Nucleus accumbens (tissue), 56 donors: ENCODE measurements at regions not wholly inside any gene's neighbourhood (a gene's known extent, or its start where the extent isn't known, plus 50 kb on each side); places are given as distances from the start of the nearest gene placed in this dataset.

Source experiments
- DNase-seq, 56 donors: peaks; one replicate each; lab custom pipeline; 2025; lab: John Stamatoyannopoulos, UW

DNA sequence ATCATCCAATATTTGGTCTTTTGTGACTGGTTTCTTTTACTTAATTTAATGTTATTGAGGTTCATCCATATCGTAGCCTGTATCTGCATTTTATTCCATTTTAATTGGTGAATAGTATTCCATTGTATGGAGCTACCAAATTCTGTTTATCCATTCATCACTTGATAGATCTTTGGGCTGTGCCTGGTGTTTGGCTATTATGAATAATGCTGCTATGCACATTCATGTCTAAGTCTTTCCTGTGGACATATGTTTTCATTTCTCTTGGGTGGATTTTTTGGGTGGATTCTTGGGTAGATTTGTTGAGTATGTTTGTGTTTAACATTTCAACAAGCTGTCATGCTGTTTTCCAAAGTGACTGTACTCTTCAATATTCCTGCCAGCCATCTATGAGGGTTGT, 52.5 kb upstream of the NEDD4L start:
- DNase-seq: no peak

DNA sequence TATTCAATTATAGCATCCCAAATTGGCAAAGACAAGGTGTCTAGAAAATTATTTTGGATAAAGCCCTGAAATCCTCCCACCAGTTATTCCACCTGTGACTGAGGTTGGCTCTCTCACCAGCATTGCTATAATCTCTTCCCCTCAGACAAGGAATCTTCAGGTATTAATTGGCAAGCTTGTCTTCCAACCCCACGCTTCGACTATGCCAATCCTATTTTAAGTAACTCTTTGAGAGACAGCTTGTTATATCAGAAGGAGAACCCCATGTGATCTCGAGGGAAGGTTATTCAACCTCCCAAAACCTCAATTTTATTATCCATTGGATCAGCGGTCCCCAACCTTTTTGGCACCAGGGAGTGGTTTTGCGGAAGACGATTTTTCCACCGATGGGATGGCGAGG, 54.5 kb upstream of the NEDD4L start:
- DNase-seq: no peak

DNA sequence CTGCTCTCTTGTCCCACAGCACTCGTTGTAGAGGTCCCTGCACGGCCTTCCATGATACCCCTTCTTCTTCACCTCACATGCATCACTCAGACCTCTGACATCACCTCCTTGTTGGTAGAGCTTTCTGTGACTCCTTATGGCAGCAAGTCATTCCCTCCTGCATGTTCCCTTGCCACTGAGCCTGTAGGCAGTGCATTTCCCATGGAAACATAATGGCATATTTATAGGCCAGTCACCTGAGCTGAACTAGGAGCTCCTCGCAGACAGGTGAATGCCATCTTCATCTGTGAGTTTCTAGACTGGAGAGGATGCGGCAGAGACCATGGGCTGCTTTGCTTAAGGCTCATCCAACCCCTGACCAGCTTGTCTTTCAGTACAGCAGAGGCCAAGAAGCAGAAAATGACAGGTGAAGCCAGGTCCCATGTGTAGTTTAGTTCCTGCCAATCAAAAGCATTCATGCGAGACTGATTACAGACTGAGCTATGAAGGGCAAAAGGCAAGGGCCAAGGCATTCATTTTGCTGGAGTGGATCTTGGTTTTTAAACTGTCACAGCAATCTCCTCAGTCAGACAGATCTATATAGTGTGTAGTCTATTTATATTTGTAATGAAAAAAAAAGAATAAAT, 59.4 kb upstream of the NEDD4L start:
- peak in 1 of 56 donors; percentile 6 for DNase-seq

DNA sequence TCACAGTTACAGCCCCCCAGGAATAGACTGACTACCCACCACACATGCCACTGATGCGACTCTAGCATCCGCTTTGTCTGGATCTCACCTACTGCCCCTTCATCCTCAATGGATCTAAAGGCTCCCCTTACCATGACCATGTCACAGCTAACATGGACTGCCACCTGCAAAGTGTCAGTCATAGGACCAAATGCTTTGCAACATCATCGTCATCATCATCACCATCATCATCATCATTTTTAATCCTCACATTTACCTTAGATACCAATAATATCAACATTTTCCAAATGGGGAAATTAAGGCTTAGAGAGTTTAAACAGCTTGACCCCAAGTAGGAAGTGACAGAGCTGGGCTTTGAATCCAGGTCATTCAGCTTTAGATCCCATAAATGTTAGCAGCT, 60.1 kb upstream of the NEDD4L start:
- no peak for DNase-seq

DNA sequence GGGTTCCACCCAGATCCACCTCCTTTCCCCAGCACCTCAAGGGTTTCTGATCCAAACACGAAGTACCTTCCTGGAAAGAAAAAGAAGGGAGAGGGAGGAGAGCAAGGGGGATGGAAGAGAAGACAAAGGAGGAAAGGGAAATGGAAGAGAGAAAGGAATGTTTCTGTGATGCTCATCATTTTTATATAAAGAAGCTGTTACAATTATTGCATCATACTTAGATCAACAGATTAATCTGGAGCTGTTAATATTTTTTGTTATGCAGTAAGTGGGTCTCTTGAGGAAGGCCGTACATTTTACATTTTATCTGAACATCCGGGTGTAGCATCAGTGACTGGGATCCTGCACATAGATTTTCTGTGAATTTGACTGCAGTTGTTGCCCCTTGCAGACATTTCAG, 60.6 kb upstream of the NEDD4L start:
- DNase-seq: no peak

DNA sequence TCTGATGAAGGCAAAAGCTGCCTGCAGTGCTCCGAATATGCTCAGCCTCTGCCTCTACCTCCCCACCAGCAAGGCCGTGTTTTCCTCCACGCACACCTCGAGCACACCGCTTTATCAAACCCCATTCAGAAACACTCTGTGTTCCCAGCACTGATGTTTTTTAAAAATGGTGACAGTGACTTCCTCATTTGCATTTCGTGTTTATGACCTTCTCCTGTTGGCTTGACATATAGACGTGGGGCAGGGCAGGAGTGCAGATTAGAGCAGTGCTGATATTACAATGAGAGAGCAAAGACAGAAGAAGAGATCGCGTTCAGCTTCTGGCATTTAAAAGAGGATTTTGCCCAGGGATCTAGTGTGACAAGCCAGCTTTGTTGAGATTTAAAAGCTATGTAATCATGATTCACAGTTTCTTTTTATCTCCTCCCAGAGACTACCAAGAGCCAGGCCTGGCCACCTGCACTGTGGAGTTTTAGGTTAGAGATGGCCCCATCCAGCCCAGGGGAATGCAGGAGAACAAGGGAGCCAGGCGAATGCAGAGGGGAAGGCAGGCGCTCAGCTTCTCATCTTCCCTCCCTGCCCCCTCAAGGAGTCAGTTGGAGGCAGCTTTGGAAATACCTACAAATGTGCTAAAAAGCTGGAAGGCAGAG, 61.5 kb upstream of the NEDD4L start:
- no peak for DNase-seq

DNA sequence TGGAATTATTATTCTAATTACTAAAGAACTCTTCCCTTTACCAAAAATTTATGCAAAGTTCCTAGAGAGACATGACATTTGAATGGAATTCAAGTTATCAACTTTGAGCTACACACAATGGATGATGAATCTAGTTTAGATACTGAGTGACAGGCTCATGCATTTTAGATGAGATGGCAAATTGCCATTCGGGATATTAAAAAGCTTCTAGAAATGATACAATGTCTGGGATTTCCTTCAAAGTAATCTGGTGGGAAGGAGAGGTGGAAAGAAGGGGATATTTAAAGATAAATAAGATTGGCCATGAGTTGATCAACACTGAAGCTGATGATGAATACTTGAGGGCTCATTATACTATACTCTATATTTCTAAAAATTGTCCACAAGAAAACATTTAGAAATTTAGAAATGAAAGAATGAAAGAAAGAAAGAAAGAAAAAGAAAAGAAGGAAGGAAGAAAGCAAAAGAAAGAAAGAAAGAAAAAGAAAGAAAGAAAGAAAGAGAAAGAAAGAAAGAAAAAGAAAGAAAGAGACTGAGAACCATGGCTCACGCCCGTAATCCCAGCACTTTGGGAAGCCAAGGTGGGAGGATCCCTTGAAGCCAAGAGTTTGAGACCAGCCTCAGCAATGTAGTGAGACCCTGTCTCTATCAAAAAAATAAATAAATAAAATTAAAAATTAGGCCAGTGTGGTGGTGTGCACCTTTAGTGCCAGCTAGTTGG, 62.6 kb upstream of the NEDD4L start:
- DNase-seq: no peak

DNA sequence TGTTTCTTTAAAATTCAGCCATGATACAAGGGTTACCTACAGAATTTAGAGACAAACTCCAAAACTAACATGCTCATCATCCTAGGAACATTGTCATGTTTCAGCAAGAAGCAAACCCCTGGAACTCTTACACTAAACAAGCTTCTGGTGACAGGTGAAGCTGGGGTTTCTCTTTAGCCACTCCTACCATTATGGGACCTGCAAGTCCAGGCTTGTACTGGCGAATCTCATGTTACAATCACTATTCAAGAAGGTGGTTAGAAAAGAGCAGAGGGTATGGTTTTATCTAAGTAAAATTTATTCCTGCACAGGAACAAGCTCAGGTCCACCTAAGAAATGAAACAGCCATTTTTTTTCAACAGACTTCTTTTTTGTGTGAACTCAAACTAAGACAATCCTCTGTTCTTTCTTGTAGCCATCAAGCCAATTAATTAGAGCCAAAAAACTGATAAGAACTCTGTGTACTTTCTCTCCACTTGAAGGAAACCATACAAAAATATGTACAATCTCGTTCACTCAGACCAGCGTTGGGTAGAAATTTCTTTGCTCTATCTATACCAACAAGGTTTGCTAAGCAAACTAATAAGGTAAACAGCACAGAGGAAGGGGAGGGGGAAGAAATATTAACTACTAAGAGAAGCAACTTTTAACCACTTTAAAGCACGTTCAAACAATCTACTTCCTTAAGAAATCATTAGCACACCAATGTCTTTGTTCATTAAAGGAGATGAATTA, 63.3 kb upstream of the NEDD4L start:
- DNase-seq: no peak

DNA sequence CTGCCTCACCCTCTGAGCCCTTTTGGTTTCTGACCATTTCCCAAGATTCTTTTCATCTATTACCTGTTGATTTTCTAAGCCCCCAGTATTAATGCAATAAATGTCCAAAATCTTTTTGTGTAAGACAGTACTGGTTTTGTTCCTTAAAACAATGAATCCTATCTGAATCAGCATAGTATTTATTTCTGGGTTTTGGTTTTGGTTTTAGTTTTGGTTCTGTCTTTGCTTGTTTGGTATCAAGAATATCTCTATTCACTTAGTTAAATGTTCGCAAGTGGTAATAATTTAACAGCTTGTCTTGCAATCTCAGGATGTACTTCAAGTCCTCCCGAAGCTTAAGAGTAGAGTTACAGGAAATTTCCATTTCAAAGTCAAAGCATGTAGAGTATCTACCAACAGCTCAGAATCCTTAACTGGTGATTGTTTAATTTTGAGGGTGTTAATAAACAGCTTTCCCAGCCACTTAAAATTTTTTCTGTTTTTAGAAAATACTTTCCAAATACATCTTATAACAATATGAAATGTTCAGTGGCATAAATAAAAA, 67.7 kb upstream of the NEDD4L start:
- DNase-seq: no peak

DNA sequence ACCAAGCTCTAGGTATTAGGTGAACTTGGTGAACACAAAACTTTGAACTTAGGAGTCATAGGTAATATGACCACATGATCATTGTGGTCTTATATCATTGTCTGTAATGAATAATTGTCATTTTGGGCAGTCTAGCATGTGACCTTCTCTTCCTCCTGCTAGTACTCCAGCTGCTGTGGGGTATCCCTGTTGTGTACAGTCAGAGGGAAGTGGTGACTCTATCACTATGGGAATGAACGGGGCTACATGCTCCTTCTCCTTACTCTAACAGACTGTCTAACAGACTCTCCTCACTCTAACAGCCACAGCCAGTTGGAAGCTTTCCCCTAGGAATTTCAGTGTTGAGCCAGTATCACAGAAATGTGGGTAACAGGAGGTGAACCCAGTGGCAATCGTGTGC, 68.2 kb upstream of the NEDD4L start:
- no peak for DNase-seq

DNA sequence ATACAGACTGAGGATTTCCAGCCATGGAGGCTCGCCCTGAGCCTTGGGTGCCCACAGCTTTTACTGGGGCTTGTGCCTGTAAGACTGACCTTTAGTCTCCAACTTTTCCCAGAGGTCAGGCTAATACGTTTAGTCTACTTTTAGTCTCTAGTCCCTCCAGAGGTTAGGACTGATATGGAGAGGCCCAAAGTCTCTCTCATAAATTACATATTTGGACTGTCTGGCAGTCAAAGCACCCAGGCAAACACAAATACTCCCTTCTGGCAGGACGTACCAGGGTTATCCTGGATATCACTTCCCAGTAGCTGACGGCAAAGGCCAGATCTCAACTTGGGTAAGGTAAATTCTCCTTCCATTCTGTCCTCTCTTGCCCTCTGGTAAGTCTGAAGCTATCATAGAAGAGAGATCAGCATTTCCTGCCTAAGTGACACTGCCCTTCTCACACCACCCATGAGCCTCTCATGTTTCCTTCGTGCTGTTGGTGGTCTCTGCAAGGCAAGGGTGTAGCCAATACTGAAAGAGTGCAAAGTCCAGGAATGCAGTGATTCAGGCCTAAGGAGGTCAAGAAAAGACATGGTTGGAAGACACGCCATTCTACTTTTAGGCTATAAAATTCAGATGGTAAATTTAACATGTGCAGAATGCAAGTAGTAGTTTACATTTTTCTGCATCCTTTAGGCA, 69.3 kb upstream of the NEDD4L start:
- no peak for DNase-seq

DNA sequence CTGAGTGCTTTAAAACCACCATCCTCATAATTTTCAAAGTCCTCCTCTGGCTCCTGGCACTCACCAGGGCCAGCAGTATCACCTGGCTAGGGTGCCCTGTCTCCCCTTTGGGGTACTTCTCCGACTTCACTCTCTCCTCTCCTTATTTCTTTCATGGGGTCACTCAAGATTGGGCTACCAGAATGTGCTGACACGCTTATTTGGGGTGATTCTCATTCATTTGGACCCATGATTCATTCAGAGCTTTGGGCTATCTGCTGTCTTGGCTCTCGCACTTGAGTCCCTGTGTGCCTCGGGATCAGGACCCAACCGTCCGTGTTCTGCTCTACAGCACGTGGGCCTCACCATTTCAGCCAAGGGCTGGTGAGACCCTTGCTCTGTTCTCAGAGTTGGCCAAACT, 70.1 kb upstream of the NEDD4L start:
- no peak for DNase-seq

DNA sequence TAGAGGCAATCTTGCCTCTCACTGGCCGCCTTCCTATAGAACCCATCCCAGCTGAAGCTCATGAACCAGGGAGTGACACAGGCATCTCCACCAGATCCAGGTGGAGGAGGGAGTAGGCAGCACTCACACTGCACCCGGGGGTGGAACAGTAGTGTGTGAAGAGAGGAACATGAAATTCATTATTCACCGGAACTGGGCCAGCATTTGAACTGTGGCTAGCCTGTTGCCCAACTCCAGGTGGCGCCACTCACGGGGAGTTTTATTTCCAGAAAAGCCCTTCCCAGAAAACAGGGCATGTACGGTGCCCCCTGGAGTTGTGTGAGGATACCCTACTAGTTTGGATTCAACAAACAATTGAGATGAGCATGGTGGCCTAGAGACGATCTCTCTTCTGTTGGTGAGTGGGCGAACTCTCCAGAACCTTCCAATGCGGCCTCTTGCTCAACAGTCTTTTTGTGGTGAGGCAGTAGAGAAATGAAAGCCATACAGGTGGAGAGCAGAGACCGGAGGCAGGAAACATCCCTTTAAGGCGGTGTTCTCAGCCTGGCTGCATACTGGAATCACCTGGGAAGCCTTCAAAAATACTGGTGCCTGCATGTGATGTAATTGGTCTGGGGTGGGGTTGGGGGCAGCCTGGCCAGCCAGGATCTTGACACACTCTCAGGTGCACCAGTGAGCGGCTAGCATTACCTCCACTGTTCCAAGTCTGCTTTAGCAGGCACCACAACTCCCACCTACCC, 73.5 kb upstream of the NEDD4L start:
- DNase-seq: peak in 2 of 56 donors; percentile 8 to 9

DNA sequence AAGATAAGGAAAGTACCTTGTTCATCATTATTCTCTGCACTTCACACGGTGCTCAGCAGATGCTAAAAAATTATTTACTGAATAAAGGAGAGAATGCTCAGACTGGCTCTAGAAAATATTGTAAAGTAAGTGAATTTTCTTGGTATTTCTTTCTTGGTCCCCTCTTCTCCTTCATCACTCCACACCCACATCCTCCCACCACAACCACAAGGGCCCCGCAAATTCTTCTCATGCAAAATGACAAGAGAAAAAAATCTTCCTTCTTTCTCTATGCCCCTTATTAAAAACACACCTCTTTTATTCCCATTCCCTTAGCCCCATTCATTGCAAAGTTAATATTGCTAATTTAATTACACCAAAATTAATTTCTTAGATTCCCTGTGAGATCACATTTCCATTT, 74.2 kb upstream of the NEDD4L start:
- no peak for DNase-seq

DNA sequence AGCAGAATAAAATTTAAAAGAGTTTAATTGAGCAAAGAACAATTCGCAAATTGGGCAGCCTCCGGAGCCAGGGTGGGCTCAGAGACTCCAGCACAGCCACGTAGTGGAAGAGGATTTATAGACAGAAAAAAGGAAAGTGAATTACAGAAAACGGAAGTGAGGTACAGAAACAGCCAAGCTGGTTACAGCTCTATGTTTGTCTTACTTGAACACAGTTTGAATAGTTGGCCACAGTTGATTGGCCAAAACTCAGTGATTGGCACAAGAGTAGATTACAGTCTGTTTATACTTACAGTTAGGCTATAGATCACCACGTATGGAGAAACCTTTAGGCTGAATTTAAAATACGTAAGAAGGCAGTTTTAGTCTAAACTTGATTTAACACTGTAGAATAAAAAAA, 78.8 kb upstream of the NEDD4L start:
- DNase-seq: no peak

DNA sequence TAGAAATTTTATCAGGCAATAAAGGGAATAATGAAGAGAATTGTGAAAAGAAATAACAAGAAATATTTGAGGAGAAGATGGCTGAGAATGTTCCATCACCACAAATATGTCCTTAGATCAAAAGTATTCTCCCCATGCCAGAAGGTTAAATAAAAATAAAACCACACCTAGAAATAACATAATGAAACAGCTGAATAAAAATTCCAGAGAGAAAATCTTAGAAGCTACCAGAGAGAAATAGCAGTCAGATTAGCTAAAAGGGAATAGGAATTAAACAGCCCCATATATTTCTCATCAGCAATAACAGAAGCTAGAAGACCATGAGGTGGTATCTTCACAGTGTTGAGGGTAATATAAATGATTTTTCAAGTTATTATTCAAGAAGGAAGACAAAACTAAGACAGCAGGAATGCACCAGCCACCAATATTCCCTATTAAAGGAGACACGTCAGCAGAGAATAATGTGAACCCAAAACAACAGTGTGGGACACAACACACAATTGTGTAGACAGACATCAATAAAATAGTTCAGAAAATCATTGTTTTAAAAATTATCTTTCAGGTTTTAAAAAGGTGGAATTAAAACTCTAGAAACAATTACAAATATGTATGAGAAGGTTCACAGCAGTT, 82.0 kb upstream of the NEDD4L start:
- DNase-seq: no peak

DNA sequence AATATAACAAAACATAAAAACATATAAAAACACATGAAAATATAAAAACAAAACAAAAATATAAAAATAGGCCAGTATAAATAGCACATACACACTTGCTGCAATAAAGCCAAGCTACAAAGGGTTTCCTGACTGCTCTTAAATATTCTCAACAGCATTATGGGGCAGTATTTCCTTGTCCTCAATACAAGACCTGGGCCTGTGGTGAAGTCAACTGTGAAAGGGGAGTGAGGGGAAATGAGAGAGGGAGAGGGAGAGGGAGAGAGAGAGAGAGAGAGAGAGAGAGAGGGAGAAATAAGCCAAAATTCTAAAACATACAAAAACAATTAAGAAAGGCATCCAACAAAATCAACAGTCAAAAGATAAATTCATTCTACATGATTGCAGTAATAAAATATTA, 82.6 kb upstream of the NEDD4L start:
- no peak for DNase-seq

DNA sequence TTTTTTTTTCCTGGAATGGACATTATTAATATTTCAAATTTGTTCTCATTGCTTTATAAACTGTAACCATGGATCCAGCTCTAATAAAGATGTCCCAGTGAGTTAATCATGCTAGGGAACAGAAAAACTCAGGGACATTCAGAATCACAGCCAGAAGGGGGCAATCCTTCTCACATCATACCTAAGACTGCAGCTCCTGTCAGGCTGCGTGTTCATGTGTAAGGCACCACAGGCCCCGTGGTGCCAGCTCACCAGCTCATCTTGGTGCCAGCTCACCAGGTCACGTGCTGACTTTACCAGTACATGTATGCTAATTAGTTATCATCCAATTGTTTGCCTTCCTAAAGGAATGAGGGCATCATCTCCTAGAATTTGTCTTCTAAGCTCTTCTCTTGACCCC, 84.7 kb upstream of the NEDD4L start:
- peak in 9 of 56 donors; percentile 1 to 33 (median 4) for DNase-seq

DNA sequence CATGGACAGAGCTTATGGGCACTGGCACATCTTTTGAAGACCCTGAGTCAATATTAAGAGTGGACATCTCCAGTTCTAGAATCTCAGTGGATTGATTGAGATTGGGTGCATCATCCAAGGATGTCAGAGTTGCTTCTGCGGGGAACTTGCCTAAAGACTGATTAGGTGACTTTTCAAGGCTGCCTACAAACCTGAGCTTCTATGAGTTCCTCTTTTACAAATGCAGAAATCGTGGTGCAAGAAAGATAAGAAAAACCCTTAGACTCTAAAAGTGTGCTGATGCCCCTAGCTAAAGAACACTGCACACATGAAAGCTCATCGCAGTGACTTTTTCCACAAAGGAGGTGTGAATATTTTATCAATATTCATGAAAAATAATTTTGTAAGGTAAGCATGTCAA, 86.8 kb upstream of the NEDD4L start:
- DNase-seq: no peak
